GM18909 (cell line): ENCODE measurements at regions not wholly inside any gene's neighbourhood (a gene's known extent, or its start where the extent isn't known, plus 50 kb on each side); places are given as distances from the start of the nearest gene placed in this dataset.
"Not testable (repeated sequence)": the region's sequence is repeated elsewhere in the genome, so short reads cannot be mapped to it uniquely, and the experiment has no call there.

ENCODE experiments used
- ATAC-seq: cut with Tn5 transposase; IDR thresholded peaks from one replicate; pipeline ENCODE4 v1.9.1; 2021; ENCODE audit warnings: mild to moderate bottlenecking; ENCODE audit not compliant: unreplicated experiment, poor library complexity

DNA sequence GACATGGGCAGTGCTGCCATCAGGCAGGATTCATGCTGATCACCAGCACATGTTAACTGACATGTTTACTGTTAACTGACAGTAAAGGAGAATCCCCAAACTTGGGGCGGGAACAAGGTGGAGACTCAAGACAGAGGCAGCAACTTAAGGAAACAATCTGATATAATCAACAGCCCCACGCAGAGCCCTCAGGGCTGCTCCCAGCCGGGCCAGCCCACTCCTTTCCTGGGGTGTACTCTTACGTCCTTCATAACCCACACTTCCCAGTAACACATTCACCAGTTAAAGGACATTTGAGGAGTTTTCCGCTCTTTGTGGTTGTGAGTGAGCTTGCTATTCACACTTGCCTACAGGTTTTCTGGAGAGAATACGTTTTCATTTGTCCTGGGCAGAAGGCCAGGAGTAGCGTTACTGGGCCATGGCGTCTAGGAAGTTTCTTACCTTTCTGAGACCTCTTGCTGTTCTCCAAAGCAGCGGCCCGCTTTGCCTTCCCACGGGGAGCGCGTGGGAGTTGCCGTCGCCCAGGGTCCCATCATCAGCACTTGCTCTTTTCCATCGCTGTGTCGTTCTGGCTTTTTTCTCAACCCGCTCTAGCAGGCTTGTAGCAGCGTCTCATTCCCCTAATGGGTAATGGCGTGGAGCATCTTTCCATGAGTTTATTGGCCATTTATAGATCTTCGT lies 56.4 kb downstream of the FOXF2 start:
- ATAC-seq = no peak

DNA sequence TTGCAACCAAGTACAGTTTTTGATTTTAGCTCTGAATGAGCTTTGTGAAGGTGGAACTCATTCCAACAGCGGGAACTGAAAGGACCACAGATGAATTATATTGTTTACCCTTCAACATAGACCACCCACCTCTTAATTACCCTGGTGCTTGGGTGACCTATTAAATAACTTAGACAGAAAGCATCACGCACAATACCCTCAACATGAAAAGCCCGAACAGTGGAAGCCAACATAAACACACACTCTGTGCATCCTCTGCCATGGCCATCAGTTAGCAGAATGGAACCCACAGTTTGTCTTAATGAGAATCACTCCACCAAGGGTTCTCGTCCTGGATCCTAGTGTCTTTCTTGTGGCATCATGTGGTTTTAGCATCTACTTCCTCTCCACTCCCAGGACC lies 60.5 kb downstream of the FOXF2 start:
- no peak for ATAC-seq

DNA sequence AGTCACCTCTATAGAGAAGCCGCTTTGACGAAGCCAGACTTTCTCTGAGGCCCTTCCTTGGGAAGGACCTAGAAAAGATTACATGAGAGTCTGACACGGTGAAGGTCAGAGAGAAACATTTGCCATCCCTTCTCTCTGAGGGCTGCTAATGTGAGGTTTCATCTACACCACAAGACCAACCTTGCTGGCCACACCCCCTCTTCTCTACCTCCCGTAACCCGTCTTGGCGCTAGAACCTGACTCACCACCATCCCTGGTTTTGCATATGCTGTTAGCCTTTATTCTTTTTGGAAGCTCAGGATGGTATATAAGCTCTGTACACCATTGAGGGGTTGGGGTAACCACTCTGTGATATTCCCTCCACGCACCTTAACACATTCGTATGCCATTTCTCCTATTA lies 63.6 kb downstream of the FOXF2 start:
- no peak for ATAC-seq

DNA sequence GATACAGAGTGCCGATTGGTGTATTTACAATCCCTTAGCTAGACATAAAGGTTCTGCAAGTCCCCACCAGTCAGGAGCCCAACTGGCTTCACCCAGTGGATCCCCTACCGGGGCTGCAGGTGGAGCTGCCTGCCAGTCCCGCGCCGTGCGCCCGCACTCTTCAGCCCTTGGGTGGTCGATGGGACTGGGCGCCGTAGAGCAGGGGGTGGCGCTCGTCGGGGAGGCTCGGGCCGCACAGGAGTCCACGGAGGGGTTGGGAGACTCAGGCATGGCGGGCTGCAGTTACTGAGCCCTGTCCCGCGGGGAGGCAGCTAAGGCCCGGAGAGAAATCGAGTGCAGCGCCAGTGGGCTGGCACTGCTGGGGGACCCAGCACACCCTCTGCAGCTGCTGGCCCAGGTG lies 67.4 kb downstream of the FOXF2 start:
- not testable (repeated sequence) for ATAC-seq

DNA sequence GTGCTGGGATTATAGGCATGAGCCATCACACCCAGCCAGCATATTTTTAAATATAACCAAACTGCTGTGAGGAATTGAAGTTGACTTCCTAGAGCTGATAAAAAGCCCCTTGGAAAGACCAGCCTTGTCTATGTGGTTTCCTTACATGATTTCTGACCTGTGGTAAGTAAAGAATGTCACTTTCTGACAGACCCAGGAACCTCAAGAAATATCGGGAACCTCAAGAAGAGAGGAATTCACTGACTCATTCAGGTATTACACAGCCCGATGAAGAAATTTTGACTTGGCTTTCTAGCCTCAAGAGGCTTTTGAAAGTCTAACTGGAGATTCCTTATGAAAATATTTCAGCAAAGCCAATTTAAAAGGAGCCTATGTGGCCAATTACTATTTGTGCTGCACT lies 71.8 kb downstream of the FOXF2 start:
- no peak for ATAC-seq

DNA sequence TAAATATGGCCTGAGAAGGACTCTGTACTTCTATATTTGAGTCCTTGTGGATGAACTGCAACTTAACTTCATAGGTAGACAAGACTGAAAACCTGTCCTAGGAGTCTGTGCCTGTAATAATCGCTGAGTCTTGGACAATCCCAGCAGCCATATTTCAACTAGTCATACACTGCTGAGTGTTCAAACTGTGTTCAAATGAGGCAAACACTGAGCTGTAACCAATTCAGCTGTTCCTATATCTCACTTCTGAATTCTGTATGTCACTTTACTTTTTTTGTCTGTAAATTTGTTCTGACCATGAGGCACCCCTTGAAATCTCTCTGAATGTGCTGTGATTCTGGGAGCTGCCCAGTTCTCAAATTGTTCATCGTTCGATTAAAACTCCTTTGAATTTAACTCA lies 72.4 kb downstream of the FOXF2 start:
- ATAC-seq = no peak

DNA sequence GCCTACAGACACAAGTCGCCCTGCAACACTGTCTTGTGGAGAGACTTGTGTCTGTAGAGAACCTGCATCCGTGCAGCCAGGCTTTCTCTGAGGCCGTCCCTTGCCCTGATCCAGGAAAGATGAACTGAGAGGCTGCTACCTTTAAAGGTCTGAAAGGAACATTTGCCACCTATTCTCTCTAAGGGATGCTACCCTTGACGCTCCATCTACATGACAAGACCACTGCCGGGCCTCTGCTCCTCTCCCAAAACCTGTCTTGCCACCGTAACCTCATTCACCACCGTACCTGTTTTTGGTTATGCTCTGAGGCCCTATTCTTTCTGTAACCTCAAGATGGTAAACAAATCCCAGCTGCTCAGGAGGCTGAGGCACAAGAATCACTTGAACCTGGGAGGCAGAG lies 73.9 kb downstream of the FOXF2 start:
- ATAC-seq = no peak

DNA sequence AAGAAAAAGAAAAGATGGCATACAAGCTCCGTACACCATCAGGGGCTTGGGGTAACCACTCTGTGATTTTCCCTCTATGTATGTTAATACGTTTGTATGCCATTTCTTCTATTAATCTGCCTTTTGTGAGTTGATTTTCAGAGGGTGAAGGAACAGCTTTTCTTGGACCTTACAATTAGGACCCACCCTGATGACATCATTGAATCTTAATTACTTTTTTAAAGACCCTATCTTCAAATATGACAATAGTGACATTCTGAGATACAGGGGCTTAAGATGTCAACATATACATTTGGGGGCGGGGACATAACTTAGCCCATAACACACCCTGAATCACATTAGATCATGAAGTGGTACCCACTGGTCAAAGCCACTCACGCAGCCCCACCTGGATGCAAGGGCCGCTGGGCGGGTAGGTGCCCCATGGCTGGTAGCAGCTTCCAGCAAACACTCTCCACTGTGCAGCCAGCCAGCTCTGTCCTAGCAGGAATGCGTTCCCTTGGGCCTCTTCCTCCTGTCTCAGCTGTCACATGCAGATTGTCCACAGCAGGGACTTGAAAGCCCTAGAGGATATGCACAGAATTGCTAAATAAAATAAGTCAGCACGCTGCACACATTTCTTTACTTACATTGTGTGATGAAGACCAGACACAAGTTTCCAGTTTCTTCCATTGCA lies 74.5 kb downstream of the FOXF2 start:
- ATAC-seq = no peak

DNA sequence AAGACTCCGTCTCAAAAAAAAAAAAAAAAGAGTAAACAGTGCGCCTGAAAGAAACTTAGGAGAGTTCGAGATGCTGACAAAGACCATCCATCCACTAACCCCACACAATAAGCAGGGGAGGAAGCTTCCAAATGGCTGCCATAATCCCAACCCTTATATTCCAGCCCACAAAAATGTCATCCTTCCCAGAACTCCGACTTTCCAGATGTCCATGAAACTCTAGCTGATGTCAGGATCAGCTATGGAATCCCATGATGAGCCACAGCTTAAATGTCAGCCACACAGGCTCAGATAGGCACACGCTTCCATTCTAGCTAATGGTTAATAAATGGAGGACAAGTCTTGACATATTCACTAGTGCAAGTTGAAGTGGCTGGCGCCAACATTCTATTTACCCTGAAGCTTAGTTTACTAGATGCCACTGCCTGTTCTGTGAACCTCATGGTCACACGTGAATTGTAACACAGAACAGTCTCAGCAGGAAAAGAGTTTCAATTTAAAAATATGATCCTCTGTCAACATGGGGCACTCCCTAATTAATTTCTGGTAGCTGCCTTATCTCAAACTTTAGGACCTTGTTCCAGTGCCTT lies 75.5 kb downstream of the FOXF2 start:
- no peak for ATAC-seq

DNA sequence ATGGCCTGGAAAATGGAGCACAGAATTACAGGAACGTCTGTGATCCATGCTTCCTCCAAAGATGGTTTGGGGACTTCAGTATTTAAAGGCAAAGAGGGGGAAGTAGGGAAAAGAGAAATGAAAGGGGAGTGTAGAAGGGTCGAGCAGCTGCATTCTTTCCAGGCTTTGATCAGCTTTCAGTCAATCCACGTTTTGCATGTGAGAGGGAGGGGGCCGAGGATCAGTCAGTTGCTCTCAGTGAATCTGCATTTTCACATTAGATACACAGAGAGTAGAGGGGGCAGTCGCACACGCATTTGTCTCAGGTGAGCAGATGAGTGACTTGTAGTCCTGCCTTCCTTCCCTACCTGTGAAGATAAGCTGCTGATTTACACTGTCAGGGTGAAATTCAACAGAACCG lies 78.8 kb downstream of the FOXF2 start:
- no peak for ATAC-seq

DNA sequence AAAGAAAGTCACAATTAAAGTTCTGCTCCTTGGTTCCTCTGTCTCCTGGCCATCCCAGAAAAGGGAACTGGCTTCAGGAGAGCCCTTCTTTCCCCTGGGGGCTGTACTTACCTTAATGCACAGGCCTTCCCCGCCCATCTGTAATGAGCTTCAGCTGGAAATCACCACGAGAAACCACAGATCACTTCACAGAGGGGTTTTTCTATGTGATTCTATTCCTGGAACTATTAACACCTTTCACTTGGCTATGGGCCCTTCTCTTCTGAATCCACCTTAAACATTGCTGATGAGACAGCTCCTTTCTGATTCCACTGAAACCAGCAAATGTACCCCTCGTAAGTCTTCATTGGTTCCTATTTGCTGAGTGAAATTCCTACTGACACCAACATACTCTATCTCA lies 80.7 kb downstream of the FOXF2 start:
- no peak for ATAC-seq

DNA sequence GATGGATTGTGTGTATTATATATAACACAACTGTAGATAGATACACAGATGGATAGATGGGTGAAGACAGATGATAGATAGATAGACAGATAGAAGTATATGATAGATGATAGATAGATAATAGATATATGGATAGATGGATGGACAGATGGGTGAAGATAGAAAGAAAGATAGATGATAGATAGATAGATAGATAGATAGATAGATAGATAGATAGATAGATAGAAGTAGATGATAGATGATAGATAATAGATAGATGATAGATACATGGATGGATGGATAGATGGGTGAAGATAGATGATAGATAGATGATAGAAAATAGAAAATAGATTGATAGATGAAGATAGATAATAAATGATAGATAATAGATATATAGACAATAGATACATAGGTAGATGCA lies 83.3 kb downstream of the FOXF2 start:
- ATAC-seq = no peak

DNA sequence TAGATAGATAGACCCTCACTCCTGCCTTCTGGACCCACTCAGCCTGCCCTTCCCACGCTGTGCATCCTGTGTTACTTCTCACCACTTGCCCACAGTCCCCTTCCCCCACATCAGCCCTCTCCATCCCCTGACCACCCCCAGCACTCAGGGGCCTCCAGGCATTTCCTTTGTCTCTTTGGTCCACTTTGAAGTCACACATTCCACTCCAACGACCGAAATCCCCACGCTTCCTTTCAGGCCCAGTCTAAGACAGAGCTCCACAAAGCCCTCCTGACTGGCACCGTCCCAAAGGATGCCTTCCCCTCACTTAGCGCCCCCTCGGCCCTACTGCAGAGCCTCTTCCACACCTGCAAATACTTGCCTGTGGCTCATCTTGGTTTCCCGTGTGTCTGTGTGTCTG lies 83.8 kb downstream of the FOXF2 start:
- no peak for ATAC-seq

DNA sequence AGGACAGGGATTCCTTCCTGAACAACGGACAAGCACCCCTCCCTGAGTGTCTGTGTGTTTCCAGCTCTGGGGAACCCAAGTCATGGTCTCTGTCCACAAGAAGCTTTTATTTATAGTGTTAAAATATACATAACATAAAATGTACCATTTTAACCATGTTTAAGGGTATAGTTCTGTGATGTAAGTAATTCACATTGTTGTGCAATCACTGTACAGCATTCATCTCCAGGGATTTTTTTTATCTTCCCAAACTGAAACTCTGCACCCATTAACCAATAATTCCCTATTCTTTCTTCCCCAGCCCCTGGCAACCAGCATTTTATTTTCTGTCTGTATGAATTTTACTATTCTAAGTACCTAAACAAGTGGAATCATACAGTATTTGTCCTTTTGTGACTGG lies 84.2 kb downstream of the FOXF2 start:
- no peak for ATAC-seq

DNA sequence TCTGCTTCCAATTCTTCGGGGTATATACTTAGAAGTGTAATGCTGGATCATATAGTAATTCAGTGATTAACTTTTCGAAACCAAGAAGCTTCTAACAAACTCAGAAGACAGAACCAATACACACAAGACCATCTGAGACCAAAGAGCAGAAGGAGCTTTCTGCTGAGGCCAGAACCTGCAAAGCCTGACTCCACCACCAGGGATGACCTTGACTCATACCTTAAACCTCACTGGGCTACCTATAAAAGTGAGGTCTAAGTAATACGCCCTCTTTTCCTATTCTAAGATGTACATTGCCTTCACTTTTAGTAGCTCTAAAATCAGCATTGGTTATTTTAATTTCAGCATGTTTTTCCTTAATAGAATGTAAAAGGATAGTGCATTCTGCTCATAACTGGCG lies 84.8 kb downstream of the FOXF2 start:
- ATAC-seq = no peak

DNA sequence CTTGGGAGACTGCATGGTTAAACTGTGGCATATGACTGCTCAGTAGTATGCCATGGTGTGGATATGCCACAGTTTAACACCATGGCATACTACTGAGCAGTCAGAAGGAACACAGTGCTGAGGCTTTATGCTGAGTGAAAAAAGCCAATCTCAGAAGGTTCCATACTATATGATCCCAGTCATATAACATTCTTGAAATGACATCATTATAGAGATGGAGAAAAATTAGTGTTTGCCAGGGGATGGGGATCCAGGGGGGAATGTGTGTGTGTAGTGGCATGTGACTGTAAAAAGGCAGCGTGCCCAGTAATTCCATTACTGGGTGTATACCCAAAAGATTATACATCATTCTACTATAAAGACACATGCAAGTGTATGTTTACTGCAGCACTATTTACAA lies 85.8 kb downstream of the FOXF2 start:
- no peak for ATAC-seq

DNA sequence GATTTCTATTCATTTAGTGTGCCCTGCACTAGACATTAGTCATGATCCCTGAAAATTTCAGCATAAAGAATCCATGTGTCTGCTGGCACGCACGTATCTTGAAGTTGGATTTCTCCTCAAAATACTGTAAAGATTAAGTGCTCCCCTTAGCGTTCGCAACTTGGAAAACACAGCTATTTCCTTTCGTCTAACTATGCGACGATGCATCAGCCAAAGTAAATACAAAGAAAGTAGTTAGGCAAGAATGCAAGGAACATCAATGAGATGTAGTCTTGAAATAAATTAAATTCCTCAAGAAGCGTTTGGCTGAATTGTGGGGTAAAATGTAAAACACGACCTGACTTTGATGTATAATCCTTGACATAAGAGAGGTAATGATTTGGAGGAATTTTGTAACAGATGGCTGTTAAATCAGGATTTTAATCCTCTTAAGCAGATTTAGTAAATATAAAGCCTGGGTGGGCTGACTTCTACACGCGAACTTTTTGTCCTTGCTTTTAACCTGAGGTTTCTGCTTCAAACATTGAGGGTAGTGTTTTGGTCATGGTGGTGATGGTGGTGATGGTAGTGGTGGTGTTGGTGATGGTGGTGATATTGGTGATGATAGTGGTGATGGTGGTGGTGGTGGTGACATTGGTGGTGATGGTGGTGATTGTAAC lies 88.2 kb downstream of the FOXF2 start:
- ATAC-seq = no peak

DNA sequence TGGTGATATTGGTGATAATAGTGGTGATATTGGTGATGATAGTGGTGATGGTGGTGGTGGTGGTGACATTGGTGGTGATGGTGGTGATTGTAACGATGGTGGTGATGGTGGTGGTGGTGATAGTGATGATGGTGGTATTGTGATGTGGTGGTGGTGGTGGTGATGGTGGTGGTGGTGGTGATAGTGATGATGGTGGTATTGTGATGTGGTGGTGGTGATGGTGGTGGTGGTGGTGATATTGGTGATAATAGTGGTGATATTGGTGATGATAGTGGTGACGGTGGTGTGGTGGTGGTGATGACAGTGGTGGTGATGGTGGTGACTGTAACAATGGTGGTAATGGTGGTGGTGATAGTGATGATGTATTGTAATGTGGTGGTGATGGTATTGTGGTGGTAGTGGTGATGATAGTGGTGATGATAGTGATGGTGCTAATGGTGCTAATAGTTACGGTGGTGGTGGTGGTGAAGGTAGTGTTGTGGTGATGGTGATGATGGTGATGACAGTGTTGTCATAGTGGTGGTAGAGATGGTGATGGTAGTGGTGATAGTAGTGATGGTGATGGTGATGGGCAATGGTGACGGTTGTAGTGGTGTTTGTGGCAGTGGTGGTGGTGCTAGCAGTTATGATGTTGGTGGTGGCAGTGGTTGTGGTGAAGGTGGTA lies 88.9 kb downstream of the FOXF2 start:
- not testable (repeated sequence) for ATAC-seq

DNA sequence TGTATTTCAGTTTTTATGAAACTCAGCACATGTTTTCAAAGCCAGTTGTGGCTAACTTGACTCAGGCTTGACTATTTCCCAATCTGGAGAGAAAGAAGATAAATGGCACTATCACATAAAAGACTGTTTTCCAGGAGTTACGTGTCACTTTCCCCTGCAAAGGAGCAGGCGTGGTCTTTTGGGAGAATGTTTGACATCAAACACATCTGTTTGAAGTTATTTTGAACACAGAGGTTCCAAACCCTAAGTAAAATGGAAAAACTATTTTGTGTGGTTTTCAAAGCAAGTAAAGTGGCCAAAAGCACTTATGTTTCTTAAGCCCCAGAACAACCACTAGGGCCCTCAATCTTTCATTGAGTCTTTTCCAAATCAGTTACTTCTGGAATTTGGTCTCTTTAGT lies 89.7 kb downstream of the FOXF2 start:
- ATAC-seq = no peak

DNA sequence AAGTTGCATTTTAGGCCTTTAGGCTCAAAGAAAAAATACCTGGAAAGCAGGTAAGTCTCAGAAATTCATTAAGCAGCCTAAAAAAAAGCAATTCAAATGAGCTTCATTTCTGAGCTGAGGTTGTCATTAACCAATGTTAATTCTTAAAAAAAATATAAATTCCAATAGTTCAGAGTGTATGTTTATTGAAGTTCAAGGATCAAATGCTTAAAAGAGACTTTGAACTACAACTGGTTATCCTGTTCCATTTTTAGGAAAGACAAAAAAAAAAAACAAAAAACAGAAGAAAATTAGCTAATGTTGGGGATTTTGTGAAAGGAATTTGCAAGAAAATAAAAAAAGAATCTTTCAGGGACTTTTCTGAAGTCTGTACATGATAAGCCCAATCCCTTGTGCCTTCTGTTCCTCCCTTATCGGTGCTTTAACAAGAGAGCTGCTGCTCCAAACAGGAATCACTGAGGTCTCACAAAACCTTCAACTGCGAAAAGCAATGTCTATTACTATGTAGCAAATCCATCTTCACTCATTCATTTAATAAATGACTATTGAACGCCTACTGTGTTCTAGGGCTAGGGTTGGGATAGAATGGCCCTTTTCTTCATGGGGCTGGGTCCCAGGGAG lies 90.3 kb downstream of the FOXF2 start:
- no peak for ATAC-seq

DNA sequence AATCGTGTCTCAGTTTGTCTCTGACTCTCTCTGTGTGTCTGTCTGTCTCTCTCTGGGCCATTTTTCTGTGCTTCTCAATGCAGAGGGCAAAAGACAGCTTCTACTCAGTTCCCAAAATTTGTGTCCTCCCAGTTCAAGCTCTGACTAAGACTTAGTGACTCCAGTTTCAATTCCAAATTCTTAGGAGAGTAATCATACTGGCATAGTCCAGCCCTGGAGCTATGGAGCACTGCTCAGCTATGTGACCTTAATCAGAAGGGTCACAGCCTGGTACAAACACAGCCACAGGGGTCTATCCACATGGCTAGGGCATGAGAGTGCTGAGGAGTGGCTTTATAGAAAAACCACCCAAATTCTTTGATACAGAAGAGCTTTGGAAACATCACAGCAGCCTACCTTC lies 91.9 kb downstream of the FOXF2 start:
- ATAC-seq = no peak
